K562 (cell line): ENCODE measurements at regions not wholly inside any gene's neighbourhood (a gene's known extent, or its start where the extent isn't known, plus 50 kb on each side); places are given as distances from the start of the nearest gene placed in this dataset.

Experiments used
- BRF1 ChIP-seq: IDR thresholded peaks from 3 replicates; pipeline ENCODE4 v1.6.1; 2011; ENCODE audit warnings: borderline replicate concordance, mild to moderate bottlenecking; ENCODE audit not compliant: insufficient read length; ENCODE audit errors: extremely low read depth
- DPF2 ChIP-seq: fragments of 450-650 bp; IDR thresholded peaks from 2 replicates; pipeline ENCODE4 v1.6.1; 2016
- POLR2AphosphoS5 ChIP-seq: IDR thresholded peaks from 2 replicates; pipeline ENCODE4 v1.6.1; 2011; ENCODE audit warnings: mild to moderate bottlenecking, low read depth, low read length, moderate library complexity; ENCODE audit not compliant: control insufficient read depth, insufficient read depth
- STAT5B ChIP-seq: fragments of 250-450 bp; sonication (Bioruptor Pico); IDR thresholded peaks from 2 replicates; pipeline ENCODE4 v1.8.0; 2021; ENCODE audit warnings: mild to moderate bottlenecking, inconsistent platforms
- TBP ChIP-seq: optimal IDR thresholded peaks from 2 replicates; pipeline ENCODE3; 2011; ENCODE audit warnings: low read depth, low read length, improper control_type of control experiment
- ZFX ChIP-seq: sonication (generic); formaldehyde crosslinking; IDR thresholded peaks from 2 replicates; pipeline ENCODE4 v1.8.0; 2022; ENCODE audit warnings: mild to moderate bottlenecking, missing genetic modification reagents, moderate library complexity
- ZNF408 ChIP-seq: fragments of 250-450 bp; sonication (Bioruptor Pico); IDR thresholded peaks from 2 replicates; pipeline ENCODE4 v1.4.0; 2020; ENCODE audit warnings: low read depth, mild to moderate bottlenecking, moderate library complexity
- TF ChIP-seq, protein P1 (sequence below): sonication (generic); formaldehyde crosslinking; IDR thresholded peaks from 2 replicates; pipeline ENCODE4 v1.8.1; 2023; ENCODE audit warnings: mild to moderate bottlenecking, missing genetic modification reagents
- TF ChIP-seq, protein P2 (sequence below): conservative IDR thresholded peaks from 2 replicates; pipeline ENCODE4 v1.6.1; 2011; ENCODE audit warnings: low read depth, mild to moderate bottlenecking, low read length; ENCODE audit not compliant: control insufficient read depth
- TF ChIP-seq, protein P3 (sequence below), 3 experiments: IDR thresholded peaks in 2 of 3; conservative IDR thresholded peaks in 1 of 3; 2 replicates each; pipeline ENCODE4 v1.5.1; 2011 to 2012; ENCODE audit warnings: low read length in 3 of 3, mild to moderate bottlenecking in 3 of 3, control low read depth in 2 of 3, improper control_type of control experiment in 1 of 3, inconsistent platforms in 1 of 3, low read depth in 1 of 3, mixed read lengths in 1 of 3, moderate library complexity in 1 of 3; ENCODE audit not compliant: insufficient read depth in 2 of 3
- TF ChIP-seq, protein P4 (sequence below): fragments of 450-650 bp; IDR thresholded peaks from 2 replicates; pipeline ENCODE4 v1.6.1; 2017; ENCODE audit warnings: mild to moderate bottlenecking, moderate library complexity

DNA sequence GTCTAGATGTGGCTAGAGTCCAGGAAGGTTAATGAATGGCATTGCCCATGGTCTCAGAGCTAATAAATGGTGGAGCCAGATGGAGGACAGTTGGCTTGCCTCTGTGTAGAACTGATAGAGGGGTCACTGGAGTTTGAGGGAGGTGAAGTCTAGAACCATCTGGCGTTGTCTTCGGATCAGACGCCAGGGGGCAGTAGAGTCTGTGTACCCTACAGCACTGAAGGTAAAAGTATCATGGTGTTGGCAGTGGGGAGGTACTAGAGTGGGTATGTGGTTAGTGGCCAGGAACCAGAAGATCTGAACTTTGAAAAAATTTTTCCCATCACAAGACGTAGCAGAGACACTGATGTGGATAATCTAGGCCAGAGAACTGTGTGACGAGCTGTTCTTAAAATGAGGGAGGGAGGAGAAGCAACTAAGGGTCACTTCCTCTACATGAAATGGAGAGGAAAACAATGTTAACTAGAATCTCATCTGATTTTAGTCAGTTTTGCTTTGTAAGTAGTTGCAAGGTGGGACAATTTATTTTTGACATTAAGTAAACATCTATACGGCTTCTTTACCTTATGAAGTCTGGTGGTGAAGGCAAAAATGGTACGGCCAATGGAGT, 227.9 kb upstream of the PRSS58 start:
- TF ChIP-seq STAT5B (CRISPR knock-in tag) = no peak
- no peak for TF ChIP-seq ZFX (CRISPR knock-in tag)
- TF ChIP-seq, protein P1, sequence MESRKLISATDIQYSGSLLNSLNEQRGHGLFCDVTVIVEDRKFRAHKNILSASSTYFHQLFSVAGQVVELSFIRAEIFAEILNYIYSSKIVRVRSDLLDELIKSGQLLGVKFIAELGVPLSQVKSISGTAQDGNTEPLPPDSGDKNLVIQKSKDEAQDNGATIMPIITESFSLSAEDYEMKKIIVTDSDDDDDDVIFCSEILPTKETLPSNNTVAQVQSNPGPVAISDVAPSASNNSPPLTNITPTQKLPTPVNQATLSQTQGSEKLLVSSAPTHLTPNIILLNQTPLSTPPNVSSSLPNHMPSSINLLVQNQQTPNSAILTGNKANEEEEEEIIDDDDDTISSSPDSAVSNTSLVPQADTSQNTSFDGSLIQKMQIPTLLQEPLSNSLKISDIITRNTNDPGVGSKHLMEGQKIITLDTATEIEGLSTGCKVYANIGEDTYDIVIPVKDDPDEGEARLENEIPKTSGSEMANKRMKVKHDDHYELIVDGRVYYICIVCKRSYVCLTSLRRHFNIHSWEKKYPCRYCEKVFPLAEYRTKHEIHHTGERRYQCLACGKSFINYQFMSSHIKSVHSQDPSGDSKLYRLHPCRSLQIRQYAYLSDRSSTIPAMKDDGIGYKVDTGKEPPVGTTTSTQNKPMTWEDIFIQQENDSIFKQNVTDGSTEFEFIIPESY (CRISPR knock-in tag) = no peak
- TF ChIP-seq, protein P2, sequence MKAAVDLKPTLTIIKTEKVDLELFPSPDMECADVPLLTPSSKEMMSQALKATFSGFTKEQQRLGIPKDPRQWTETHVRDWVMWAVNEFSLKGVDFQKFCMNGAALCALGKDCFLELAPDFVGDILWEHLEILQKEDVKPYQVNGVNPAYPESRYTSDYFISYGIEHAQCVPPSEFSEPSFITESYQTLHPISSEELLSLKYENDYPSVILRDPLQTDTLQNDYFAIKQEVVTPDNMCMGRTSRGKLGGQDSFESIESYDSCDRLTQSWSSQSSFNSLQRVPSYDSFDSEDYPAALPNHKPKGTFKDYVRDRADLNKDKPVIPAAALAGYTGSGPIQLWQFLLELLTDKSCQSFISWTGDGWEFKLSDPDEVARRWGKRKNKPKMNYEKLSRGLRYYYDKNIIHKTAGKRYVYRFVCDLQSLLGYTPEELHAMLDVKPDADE = no peak
- TF ChIP-seq ZNF408 = no peak
- no peak for TF ChIP-seq DPF2
- no peak for TF ChIP-seq TBP
- no peak for TF ChIP-seq POLR2AphosphoS5
- no peak for TF ChIP-seq BRF1
- TF ChIP-seq, protein P3, sequence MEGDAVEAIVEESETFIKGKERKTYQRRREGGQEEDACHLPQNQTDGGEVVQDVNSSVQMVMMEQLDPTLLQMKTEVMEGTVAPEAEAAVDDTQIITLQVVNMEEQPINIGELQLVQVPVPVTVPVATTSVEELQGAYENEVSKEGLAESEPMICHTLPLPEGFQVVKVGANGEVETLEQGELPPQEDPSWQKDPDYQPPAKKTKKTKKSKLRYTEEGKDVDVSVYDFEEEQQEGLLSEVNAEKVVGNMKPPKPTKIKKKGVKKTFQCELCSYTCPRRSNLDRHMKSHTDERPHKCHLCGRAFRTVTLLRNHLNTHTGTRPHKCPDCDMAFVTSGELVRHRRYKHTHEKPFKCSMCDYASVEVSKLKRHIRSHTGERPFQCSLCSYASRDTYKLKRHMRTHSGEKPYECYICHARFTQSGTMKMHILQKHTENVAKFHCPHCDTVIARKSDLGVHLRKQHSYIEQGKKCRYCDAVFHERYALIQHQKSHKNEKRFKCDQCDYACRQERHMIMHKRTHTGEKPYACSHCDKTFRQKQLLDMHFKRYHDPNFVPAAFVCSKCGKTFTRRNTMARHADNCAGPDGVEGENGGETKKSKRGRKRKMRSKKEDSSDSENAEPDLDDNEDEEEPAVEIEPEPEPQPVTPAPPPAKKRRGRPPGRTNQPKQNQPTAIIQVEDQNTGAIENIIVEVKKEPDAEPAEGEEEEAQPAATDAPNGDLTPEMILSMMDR (IDR thresholded peaks at IDR 0.05 in 2 of 3, conservative IDR thresholded peaks at IDR 0.05 in 1 of 3; ENCODE audit: insufficient read depth in 2 of 3, low read depth in 1 of 3, low read length in 3 of 3) = peak; percentile 67 to 79 (median 72)
- TF ChIP-seq, protein P4, sequence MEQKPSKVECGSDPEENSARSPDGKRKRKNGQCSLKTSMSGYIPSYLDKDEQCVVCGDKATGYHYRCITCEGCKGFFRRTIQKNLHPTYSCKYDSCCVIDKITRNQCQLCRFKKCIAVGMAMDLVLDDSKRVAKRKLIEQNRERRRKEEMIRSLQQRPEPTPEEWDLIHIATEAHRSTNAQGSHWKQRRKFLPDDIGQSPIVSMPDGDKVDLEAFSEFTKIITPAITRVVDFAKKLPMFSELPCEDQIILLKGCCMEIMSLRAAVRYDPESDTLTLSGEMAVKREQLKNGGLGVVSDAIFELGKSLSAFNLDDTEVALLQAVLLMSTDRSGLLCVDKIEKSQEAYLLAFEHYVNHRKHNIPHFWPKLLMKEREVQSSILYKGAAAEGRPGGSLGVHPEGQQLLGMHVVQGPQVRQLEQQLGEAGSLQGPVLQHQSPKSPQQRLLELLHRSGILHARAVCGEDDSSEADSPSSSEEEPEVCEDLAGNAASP = no peak
